Stimulated activated CD8-positive, alpha-beta memory T cell treated with anti-CD3 and anti-CD28 coated beads, Interleukin-4, amount 100 ng/mL, for 48 hours (primary cell): ENCODE measurements at regions not wholly inside any gene's neighbourhood (a gene's known extent, or its start where the extent isn't known, plus 50 kb on each side); places are given as distances from the start of the nearest gene placed in this dataset.

Experiments
- DNase-seq: peaks from one replicate; pipeline ENCODE4 v3.0.0-alpha.2; 2020

GRCh38 chr11:64501500-64502427 is 54.0 kb upstream of the SLC22A11 start:
- DNase-seq: no peak

GRCh38 chr11:64502634-64503033 is 53.1 kb upstream of the SLC22A11 start:
- DNase-seq: no peak

- no peak for DNase-seq
Measured at GRCh38 chr11:64503186-64503753, 52.5 kb upstream of the SLC22A11 start.

GRCh38 chr11:64504999-64505398 is 50.7 kb upstream of the SLC22A11 start:
- DNase-seq: no peak
